HCT116 (cell line): ENCODE measurements at regions not wholly inside any gene's neighbourhood (a gene's known extent, or its start where the extent isn't known, plus 50 kb on each side); places are given as distances from the start of the nearest gene placed in this dataset.

Experiments
- ATAC-seq: fragments of 200-7000 bp; cut with Tn5 transposase; 2 replicates; pipeline ENCODE4 v1.9.1; 2020; ENCODE audit warnings: mild to moderate bottlenecking, moderate library complexity
- BruUV-seq: library from RNA; stranded (reverse); fragments of 400-500 nt; replicated peaks from 2 replicates; lab custom pipeline; 2021; lab: Mats Ljungman, UMichigan
- CTCF ChIA-PET: fragments of 300-600 bp; sonication (Branson Sonifier 250); formaldehyde crosslinking; loops from one replicate; lab custom pipeline; 2021; ENCODE audit warnings: antibody characterized with exemption; lab: Charles Lee
- POLR2A ChIA-PET: fragments of 300-600, 350-600 bp; sonication (Branson Sonifier 250); formaldehyde crosslinking; loops from one replicate; lab custom pipeline; 2021; ENCODE audit warnings: antibody characterized with exemption; lab: Charles Lee
- RAD21 ChIA-PET, 2 experiments: fragments of 300-600 bp; sonication (Branson Sonifier 250); formaldehyde crosslinking; loops; one replicate each; lab custom pipeline; 2023; ENCODE audit warnings: low total read pairs in 2 of 2; ENCODE audit not compliant: uncharacterized antibody in 2 of 2, unreplicated experiment in 2 of 2, low non-redundant PET in 1 of 2; lab: Charles Lee
- DNase-seq: peaks from one replicate; pipeline ENCODE4 v3.0.0-alpha.2; 2010; ENCODE audit warnings: low read depth, low spot score
- H2AFZ ChIP-seq: fragments of 200-600 bp; shearing (Covaris generic), sonication (generic); 2 replicates; pipeline ENCODE4 v1.6.1; 2017; ENCODE audit warnings: low read depth, mixed run types, mixed read lengths, antibody characterized with exemption, low read length; ENCODE audit not compliant: poor library complexity, severe bottlenecking
- H3K27ac ChIP-seq: 2 replicates; pipeline ENCODE4 v1.5.1; 2012; ENCODE audit warnings: low read depth, low read length
- H3K27me3 ChIP-seq: fragments of 200-600 bp; sonication (generic); 2 replicates; pipeline ENCODE4 v1.6.1; 2016; ENCODE audit warnings: mixed run types, low read length, mixed read lengths; ENCODE audit not compliant: insufficient read depth
- H3K36me3 ChIP-seq, 2 experiments: fragments of 200-500 bp in 1 of 2; fragments of 200-600 bp in 1 of 2; sonication (Bioruptor generic) in 1 of 2; sonication (generic) in 1 of 2; 2 replicates each; pipeline versions ENCODE4 v1.5.1 to v1.6.1; 2014 to 2016; ENCODE audit warnings: low read length in 2 of 2, inconsistent platforms in 1 of 2, mixed read lengths in 1 of 2, mixed run types in 1 of 2; ENCODE audit not compliant: insufficient read depth in 2 of 2, control insufficient read depth in 1 of 2
- H3K4me1 ChIP-seq, 2 experiments: fragments of 200-600 bp in 1 of 2; sonication (generic) in 1 of 2; 2 replicates each; pipeline versions ENCODE4 v1.5.1 to v1.6.1; 2012 to 2017; ENCODE audit warnings: low read length in 2 of 2, inconsistent platforms in 1 of 2, mild to moderate bottlenecking in 1 of 2, mixed read lengths in 1 of 2, mixed run types in 1 of 2, moderate library complexity in 1 of 2; ENCODE audit not compliant: insufficient read depth in 2 of 2, control insufficient read depth in 1 of 2
- H3K4me2 ChIP-seq: fragments of 200-600 bp; sonication (generic); 2 replicates; pipeline ENCODE4 v1.6.1; 2017; ENCODE audit warnings: mixed run types, low read length, mixed read lengths
- H3K4me3 ChIP-seq, 2 experiments: fragments of 200-600 bp in 1 of 2; sonication (generic) in 1 of 2; replicated peaks in 1 of 2; 2 replicates each; pipeline ENCODE4 v1.5.1; 2011 to 2016; ENCODE audit warnings: low read length in 2 of 2, control low read depth in 1 of 2, low read depth in 1 of 2, mild to moderate bottlenecking in 1 of 2, mixed read lengths in 1 of 2, mixed run types in 1 of 2
- H3K79me2 ChIP-seq: fragments of 200-600 bp; sonication (generic); 2 replicates; pipeline ENCODE4 v1.6.1; 2017; ENCODE audit warnings: mild to moderate bottlenecking, mixed run types, low read length, moderate library complexity, mixed read lengths; ENCODE audit not compliant: insufficient read depth
- H3K9ac ChIP-seq: fragments of 200-600 bp; sonication (generic); 2 replicates; pipeline ENCODE4 v1.6.1; 2016; ENCODE audit warnings: low read length, mixed read lengths
- H3K9me2 ChIP-seq: fragments of 200-600 bp; sonication (generic), shearing (Covaris generic); 2 replicates; pipeline ENCODE4 v1.6.1; 2017; ENCODE audit warnings: mixed run types, mild to moderate bottlenecking, moderate library complexity; ENCODE audit not compliant: insufficient read depth
- H3K9me3 ChIP-seq, 2 experiments: fragments of 200-500 bp in 1 of 2; fragments of 200-600 bp in 1 of 2; sonication (Bioruptor generic) in 1 of 2; sonication (generic) in 1 of 2; 2 replicates each; pipeline ENCODE4 v1.6.1; 2014 to 2017; ENCODE audit warnings: low read length in 2 of 2, mixed read lengths in 2 of 2, inconsistent platforms in 1 of 2, low read depth in 1 of 2, mild to moderate bottlenecking in 1 of 2, mixed run types in 1 of 2, moderate library complexity in 1 of 2; ENCODE audit not compliant: control insufficient read depth in 1 of 2, insufficient read depth in 1 of 2
- H4K20me1 ChIP-seq: fragments of 200-600 bp; sonication (generic), shearing (Covaris generic); 2 replicates; pipeline ENCODE4 v1.6.1; 2017; ENCODE audit warnings: mixed run types, mild to moderate bottlenecking, moderate library complexity; ENCODE audit not compliant: insufficient read depth
- CBX3 ChIP-seq: IDR thresholded peaks from 2 replicates; pipeline ENCODE4 v1.6.1; 2012; ENCODE audit warnings: low read depth
- CTCF ChIP-seq, 3 experiments: fragments of 200-600 bp in 1 of 3; sonication (generic) in 1 of 3; IDR thresholded peaks in 2 of 3; conservative IDR thresholded peaks in 1 of 3; 2 replicates each; pipeline ENCODE4 v1.5.1; 2012 to 2017; ENCODE audit warnings: low read depth in 2 of 3, low read length in 2 of 3, antibody characterized with exemption in 1 of 3, borderline replicate concordance in 1 of 3, control low read depth in 1 of 3, mild to moderate bottlenecking in 1 of 3, mixed read lengths in 1 of 3, mixed run types in 1 of 3, moderate library complexity in 1 of 3; ENCODE audit not compliant: insufficient read depth in 1 of 3
- EGR1 ChIP-seq: IDR thresholded peaks from 2 replicates; pipeline ENCODE4 v1.6.1; 2012; ENCODE audit warnings: low read depth
- EZH2 ChIP-seq: fragments of 200-600 bp; sonication (generic); IDR thresholded peaks from 2 replicates; pipeline ENCODE4 v1.6.1; 2017; ENCODE audit warnings: antibody characterized with exemption, mixed run types
- FOSL1 ChIP-seq: IDR thresholded peaks from 2 replicates; pipeline ENCODE4 v1.6.1; 2012; ENCODE audit warnings: low read depth
- POLR2A ChIP-seq: IDR thresholded peaks from 2 replicates; pipeline ENCODE4 v1.7.0; 2011; ENCODE audit warnings: borderline replicate concordance; ENCODE audit not compliant: insufficient read depth, insufficient read length; ENCODE audit errors: extremely low read depth
- POLR2AphosphoS5 ChIP-seq: IDR thresholded peaks from 2 replicates; pipeline ENCODE4 v1.6.1; 2011; ENCODE audit warnings: mild to moderate bottlenecking, low read depth, low read length, moderate library complexity
- SP1 ChIP-seq: IDR thresholded peaks from 2 replicates; pipeline ENCODE4 v1.6.1; 2012; ENCODE audit warnings: low read depth
- TCF7L2 ChIP-seq: IDR thresholded peaks from 2 replicates; pipeline ENCODE4 v1.7.0; 2011; ENCODE audit warnings: borderline replicate concordance, inconsistent platforms; ENCODE audit not compliant: insufficient read depth, insufficient read length; ENCODE audit errors: extremely low read depth
- ZFX ChIP-seq: fragments of 450-650 bp; IDR thresholded peaks from 2 replicates; pipeline ENCODE4 v1.6.1; 2017
- ZNF274 ChIP-seq: fragments of 200-500 bp; sonication (Bioruptor generic); IDR thresholded peaks from 2 replicates; pipeline ENCODE4 v1.6.1; 2014; ENCODE audit warnings: mild to moderate bottlenecking, low read depth, low read length, inconsistent platforms
- intact Hi-C: fragments of 100-400 bp; cut with micrococcal nuclease; formaldehyde crosslinking; loops from 2 replicates; pipeline ENCODE4 v1.10.0; 2022
- TF ChIP-seq, protein P1 (sequence below): IDR thresholded peaks from 2 replicates; pipeline ENCODE4 v1.6.1; 2011; ENCODE audit warnings: mild to moderate bottlenecking, low read length, moderate library complexity; ENCODE audit not compliant: insufficient replicate concordance; ENCODE audit errors: extremely low read depth
- TF ChIP-seq, protein P2 (sequence below): IDR thresholded peaks from 2 replicates; pipeline ENCODE4 v1.6.1; 2012
- TF ChIP-seq, protein P3 (sequence below): IDR thresholded peaks from 2 replicates; pipeline ENCODE4 v1.6.1; 2012

DNA sequence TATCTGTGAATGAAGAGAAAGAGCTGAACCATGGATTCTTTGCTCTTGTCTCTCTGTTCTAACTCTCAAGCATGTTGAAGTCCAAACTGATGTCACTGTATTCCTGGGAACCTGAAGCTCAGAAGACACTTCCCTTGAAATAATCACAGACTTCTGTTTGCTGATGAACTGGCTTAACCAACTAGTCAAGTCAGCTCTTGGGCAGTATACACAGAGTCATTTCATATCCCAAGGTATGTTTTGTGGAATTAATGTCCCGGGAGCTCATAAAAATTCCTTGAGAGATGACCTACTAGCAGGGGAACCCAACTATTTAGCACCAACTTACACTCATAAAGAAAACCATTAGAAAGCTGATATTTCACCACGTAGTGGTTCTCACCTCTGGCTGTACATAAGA lies 156.6 kb downstream of the NR4A2 start:
- H3K36me3 ChIP-seq, result no peaks in the 10 kb centered on the region
- no peaks in the 10 kb centered on the region for H3K9me3 ChIP-seq
- no peak overlapping the region for H3K4me3 ChIP-seq
- H3K79me2 ChIP-seq, result no peaks in the 10 kb centered on the region
- intact Hi-C loops, result no loop called here
- BruUV-seq, result no TSS peak
- no peak overlapping the region for H3K4me2 ChIP-seq
- H3K4me1 ChIP-seq, result no peaks in the 10 kb centered on the region
- DNase-seq, result no peak
- no peaks in the 10 kb centered on the region for H4K20me1 ChIP-seq
- H2AFZ ChIP-seq, result no peak overlapping the region
- ChIA-PET RAD21 (no interaction called here), POLR2A (no interaction called here), CTCF (no interaction called here)
- TF ChIP-seq SP1, result no peak
- no peak for TF ChIP-seq POLR2A
- no peak for TF ChIP-seq CTCF (IDR thresholded peaks at IDR 0.05 in 2 of 3, conservative IDR thresholded peaks at IDR 0.05 in 1 of 3; ENCODE audit: borderline replicate concordance in 1 of 3, insufficient read depth in 1 of 3, low read depth in 2 of 3, low read length in 2 of 3)
- TF ChIP-seq, protein P1, sequence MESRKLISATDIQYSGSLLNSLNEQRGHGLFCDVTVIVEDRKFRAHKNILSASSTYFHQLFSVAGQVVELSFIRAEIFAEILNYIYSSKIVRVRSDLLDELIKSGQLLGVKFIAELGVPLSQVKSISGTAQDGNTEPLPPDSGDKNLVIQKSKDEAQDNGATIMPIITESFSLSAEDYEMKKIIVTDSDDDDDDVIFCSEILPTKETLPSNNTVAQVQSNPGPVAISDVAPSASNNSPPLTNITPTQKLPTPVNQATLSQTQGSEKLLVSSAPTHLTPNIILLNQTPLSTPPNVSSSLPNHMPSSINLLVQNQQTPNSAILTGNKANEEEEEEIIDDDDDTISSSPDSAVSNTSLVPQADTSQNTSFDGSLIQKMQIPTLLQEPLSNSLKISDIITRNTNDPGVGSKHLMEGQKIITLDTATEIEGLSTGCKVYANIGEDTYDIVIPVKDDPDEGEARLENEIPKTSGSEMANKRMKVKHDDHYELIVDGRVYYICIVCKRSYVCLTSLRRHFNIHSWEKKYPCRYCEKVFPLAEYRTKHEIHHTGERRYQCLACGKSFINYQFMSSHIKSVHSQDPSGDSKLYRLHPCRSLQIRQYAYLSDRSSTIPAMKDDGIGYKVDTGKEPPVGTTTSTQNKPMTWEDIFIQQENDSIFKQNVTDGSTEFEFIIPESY, result no peak
- no peak for TF ChIP-seq ZNF274
- TF ChIP-seq, protein P2, sequence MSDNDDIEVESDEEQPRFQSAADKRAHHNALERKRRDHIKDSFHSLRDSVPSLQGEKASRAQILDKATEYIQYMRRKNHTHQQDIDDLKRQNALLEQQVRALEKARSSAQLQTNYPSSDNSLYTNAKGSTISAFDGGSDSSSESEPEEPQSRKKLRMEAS, result no peak
- no peak for TF ChIP-seq FOSL1
- no peak for TF ChIP-seq ZFX
- TF ChIP-seq TCF7L2, result no peak
- TF ChIP-seq CBX3, result no peak
- TF ChIP-seq, protein P3, sequence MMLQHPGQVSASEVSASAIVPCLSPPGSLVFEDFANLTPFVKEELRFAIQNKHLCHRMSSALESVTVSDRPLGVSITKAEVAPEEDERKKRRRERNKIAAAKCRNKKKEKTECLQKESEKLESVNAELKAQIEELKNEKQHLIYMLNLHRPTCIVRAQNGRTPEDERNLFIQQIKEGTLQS, result no peak
- no peak for TF ChIP-seq EGR1
- no peak for TF ChIP-seq POLR2AphosphoS5
- no peak for TF ChIP-seq EZH2
- ATAC-seq, result no peak
- H3K27ac ChIP-seq, result no peak overlapping the region
- H3K9ac ChIP-seq, result no peak overlapping the region
- no peaks in the 10 kb centered on the region for H3K9me2 ChIP-seq
- H3K27me3 ChIP-seq, result no peaks in the 10 kb centered on the region
